Naive thymus-derived CD4-positive, alpha-beta T cell (primary cell): ENCODE measurements at regions not wholly inside any gene's neighbourhood (a gene's known extent, or its start where the extent isn't known, plus 50 kb on each side); places are given as distances from the start of the nearest gene placed in this dataset.

Source experiments
- ATAC-seq: fragments of 150-1000 bp; cut with Tn5 transposase; 2 replicates; pipeline ENCODE4 v1.10.0; 2021; ENCODE audit warnings: mild to moderate bottlenecking, moderate library complexity
- CTCF ChIA-PET: fragments of 350-600 bp; sonication (Branson Sonifier 250); formaldehyde crosslinking; loops from one replicate; lab custom pipeline; 2021; ENCODE audit warnings: antibody characterized with exemption; lab: Charles Lee
- POLR2A ChIA-PET: fragments of 350-600 bp; sonication (Branson Sonifier 250); formaldehyde crosslinking; loops from one replicate; lab custom pipeline; 2021; ENCODE audit warnings: antibody characterized with exemption, inconsistent platforms; lab: Charles Lee
- DNase-seq, 9 donors: peaks; one replicate each; pipeline versions ENCODE4 v3.0.0 to v3.0.0-alpha.2; 2020 to 2022; ENCODE audit warnings: mixed read lengths in 1 of 9
- H3K27ac ChIP-seq: one replicate; pipeline ENCODE4 v1.7.0; 2013; ENCODE audit warnings: mild to moderate bottlenecking, low read depth, low read length, moderate library complexity
- H3K27me3 ChIP-seq, 2 donors: one replicate each; pipeline ENCODE4 v1.7.0; 2013; ENCODE audit warnings: low read length in 2 of 2, mild to moderate bottlenecking in 2 of 2, moderate library complexity in 2 of 2; ENCODE audit not compliant: control insufficient read depth in 2 of 2, insufficient read depth in 2 of 2
- H3K36me3 ChIP-seq, 3 experiments: 1 replicate in 2 of 3; 2 replicates in 1 of 3; pipeline ENCODE4 v1.7.0; 2013; ENCODE audit warnings: low read length in 3 of 3, mild to moderate bottlenecking in 3 of 3, moderate library complexity in 1 of 3; ENCODE audit not compliant: insufficient read depth in 3 of 3, control insufficient read depth in 2 of 3
- H3K4me1 ChIP-seq, 2 donors: one replicate each; pipeline ENCODE4 v1.7.0; 2013; ENCODE audit warnings: low read length in 2 of 2, mild to moderate bottlenecking in 2 of 2, moderate library complexity in 1 of 2; ENCODE audit not compliant: control insufficient read depth in 2 of 2, insufficient read depth in 2 of 2
- H3K4me3 ChIP-seq: 2 replicates; pipeline ENCODE4 v1.7.0; 2013; ENCODE audit warnings: mild to moderate bottlenecking, low read length
- H3K9me3 ChIP-seq, 3 experiments: 1 replicate in 2 of 3; 2 replicates in 1 of 3; pipeline ENCODE4 v1.7.0; 2013; ENCODE audit warnings: low read length in 3 of 3; ENCODE audit not compliant: control insufficient read depth in 2 of 3
- H3K27ac Mint-ChIP-seq, 9 donors: one replicate each; pipeline ENCODE4 v1.8.0; 2020 to 2022; ENCODE audit warnings: mixed read lengths in 9 of 9, mild to moderate bottlenecking in 8 of 9, moderate library complexity in 5 of 9, inconsistent platforms in 2 of 9
- H3K27me3 Mint-ChIP-seq, 5 donors: one replicate each; pipeline ENCODE4 v1.8.0; 2021 to 2022; ENCODE audit warnings: mixed read lengths in 5 of 5, mild to moderate bottlenecking in 1 of 5
- H3K36me3 Mint-ChIP-seq, 5 donors: one replicate each; pipeline ENCODE4 v1.8.0; 2020 to 2022; ENCODE audit warnings: mixed read lengths in 5 of 5, mild to moderate bottlenecking in 3 of 5, inconsistent platforms in 1 of 5
- H3K4me1 Mint-ChIP-seq, 7 donors: one replicate each; pipeline ENCODE4 v1.8.0; 2020 to 2022; ENCODE audit warnings: mixed read lengths in 7 of 7, mild to moderate bottlenecking in 3 of 7, inconsistent platforms in 1 of 7
- H3K4me3 Mint-ChIP-seq, 10 donors: one replicate each; pipeline ENCODE4 v1.8.0; 2020 to 2022; ENCODE audit warnings: mild to moderate bottlenecking in 10 of 10, mixed read lengths in 10 of 10, moderate library complexity in 6 of 10, inconsistent platforms in 2 of 10
- H3K9me3 Mint-ChIP-seq, 11 donors: one replicate each; pipeline ENCODE4 v1.8.0; 2020 to 2022; ENCODE audit warnings: mixed read lengths in 11 of 11, mild to moderate bottlenecking in 4 of 11, inconsistent platforms in 1 of 11, moderate library complexity in 1 of 11
- intact Hi-C, 2 donors: fragments of 100-400 bp; cut with micrococcal nuclease; formaldehyde crosslinking; loops; one replicate each; pipeline ENCODE4 v1.15.1; 2023

DNA sequence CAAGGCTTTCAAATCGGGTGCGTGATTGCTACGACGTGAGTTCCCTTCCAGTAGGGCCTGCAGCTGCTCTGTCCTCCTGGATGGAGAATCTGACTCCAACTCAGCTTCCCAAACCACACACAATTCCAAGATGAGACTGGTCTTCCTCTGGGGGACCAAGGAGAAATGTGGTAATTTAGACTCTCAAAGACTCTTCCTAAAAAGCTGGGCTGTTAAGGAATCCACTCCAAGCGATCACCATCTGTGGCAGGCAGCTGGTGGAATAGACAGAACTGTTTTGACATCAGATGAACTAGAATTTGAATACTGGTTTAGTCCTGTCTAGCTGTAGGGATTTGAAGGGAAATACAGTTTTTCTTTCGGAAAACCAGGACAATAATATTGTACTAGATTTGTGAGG is 130.7 kb upstream of the KLF4 start:
- ChIA-PET CTCF (no interaction called here), POLR2A (no interaction called here)
- Histone ChIP-seq H3K4me3 (no peak overlapping the region), H3K4me1 (no peaks in the 10 kb centered on the region), H3K9me3 (no peaks in the 10 kb centered on the region), H3K27ac (no peak overlapping the region), H3K27me3 (no peaks in the 10 kb centered on the region), H3K36me3 (no peaks in the 10 kb centered on the region)
- H3K27ac Mint-ChIP-seq: no peak overlapping the region
- ATAC-seq (no peak), DNase-seq (no peak)
- H3K27me3 Mint-ChIP-seq: peaks cover 0 to 5% (median 0%) of the 10 kb centered on the region in 5 donors
- no peaks in the 10 kb centered on the region for H3K4me1 Mint-ChIP-seq
- intact Hi-C loops: no loop called here
- H3K9me3 Mint-ChIP-seq: peaks cover 0 to 2% (median 0%) of the 10 kb centered on the region in 11 donors
- H3K36me3 Mint-ChIP-seq: no peaks in the 10 kb centered on the region
- no peak overlapping the region for H3K4me3 Mint-ChIP-seq

DNA sequence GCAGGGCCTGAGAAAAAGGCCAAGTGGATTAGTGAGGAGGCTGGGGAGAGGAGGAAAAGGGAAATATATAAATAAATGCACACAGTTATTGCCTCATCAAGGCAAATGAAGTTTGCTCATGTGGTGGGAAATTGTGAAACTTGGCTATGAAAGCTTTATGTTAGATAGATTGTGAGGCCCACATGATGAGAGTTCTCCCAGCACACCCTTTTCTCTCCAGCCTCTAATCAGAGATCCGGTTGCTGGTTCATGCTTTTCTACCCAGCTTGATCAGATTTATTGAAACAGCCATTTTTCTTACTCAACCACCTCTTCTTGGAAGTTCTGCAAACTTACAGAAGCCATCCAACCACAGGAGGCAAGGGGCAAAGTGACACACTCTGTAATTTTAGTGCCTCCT is 125.8 kb upstream of the KLF4 start:
- peaks cover 0 to 17% (median 0%) of the 10 kb centered on the region in 5 donors for H3K27me3 Mint-ChIP-seq
- no peak overlapping the region for H3K27ac ChIP-seq
- intact Hi-C loops: loop anchor here in 1 of 2 donors (2.0 kb wide), 1 partner anchor 61 kb away; no protein-coding TSS in a partner anchor

DNA sequence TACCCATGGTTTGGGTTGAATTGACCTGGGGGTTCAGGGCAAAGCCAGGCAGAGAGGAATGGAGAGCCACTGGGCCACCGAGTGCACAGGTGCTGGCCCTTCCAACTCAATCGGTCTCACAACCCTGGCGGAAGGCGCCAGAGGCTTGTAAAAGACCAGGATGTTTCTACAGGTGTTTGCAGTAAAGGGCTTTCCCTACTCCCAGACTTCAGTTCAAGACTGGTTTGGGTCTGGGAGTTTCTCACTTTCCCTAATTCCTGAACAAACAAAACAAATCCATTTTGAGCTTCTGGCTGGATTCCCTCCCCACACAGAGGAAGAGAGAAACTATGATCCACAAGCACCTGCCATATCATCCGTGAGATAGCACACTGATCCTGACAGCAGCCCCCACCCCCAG is 125.2 kb upstream of the KLF4 start:
- peaks cover 0 to 17% (median 0%) of the 10 kb centered on the region in 5 donors for H3K27me3 Mint-ChIP-seq
- no peaks in the 10 kb centered on the region for H3K36me3 Mint-ChIP-seq
- Histone ChIP-seq H3K27ac (no peak overlapping the region), H3K27me3 (no peaks in the 10 kb centered on the region), H3K9me3 (no peaks in the 10 kb centered on the region), H3K4me1 (no peaks in the 10 kb centered on the region), H3K36me3 (no peaks in the 10 kb centered on the region), H3K4me3 (no peak overlapping the region)
- ATAC-seq: no peak
- no peak overlapping the region for H3K4me3 Mint-ChIP-seq
- CTCF ChIA-PET: no interaction called here
- H3K4me1 Mint-ChIP-seq: peaks cover 0 to 2% (median 0%) of the 10 kb centered on the region in 7 donors
- peaks cover 0 to 4% (median 0%) of the 10 kb centered on the region in 11 donors for H3K9me3 Mint-ChIP-seq
- no peak for DNase-seq
- intact Hi-C loops: loop anchor here in 1 of 2 donors (2.0 kb wide), 1 partner anchor 60 kb away; no protein-coding TSS in a partner anchor
- no peak overlapping the region for H3K27ac Mint-ChIP-seq
- POLR2A ChIA-PET: no interaction called here

More for the DNA sequence above, 125.8 kb upstream of the KLF4 start:
- peak; percentile 53 for ATAC-seq
- Mint-ChIP-seq H3K36me3 (no peaks in the 10 kb centered on the region), H3K27ac (no peak overlapping the region), H3K4me1 (peaks cover 0 to 2% (median 0%) of the 10 kb centered on the region in 7 donors), H3K4me3 (no peak overlapping the region), H3K9me3 (peaks cover 0 to 4% (median 0%) of the 10 kb centered on the region in 11 donors)
- H3K9me3 ChIP-seq: no peaks in the 10 kb centered on the region
- no peaks in the 10 kb centered on the region for H3K36me3 ChIP-seq
- no peaks in the 10 kb centered on the region for H3K4me1 ChIP-seq
- H3K27me3 ChIP-seq: no peaks in the 10 kb centered on the region
- H3K4me3 ChIP-seq: no peak overlapping the region
- no peak for DNase-seq
- ChIA-PET POLR2A (no interaction called here), CTCF (no interaction called here)

DNA sequence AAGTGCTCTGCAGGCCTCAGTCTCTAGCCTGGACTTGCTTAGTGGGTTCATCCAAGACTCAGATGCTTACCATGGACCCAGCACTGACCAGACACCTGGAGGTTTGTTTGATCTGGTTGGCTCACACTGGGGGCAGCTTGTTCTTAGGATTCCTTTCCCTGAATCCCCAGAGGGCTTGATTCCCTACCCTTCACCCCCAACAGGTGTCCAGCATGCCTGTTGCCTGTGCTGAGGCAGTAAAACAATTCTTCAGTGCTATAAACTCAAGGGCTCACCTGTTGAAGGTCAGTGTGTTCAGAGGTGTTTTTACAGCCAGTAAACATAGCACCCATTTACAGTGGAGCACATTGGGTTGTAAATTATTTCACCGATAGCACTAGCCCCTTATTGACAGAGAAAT is 123.8 kb upstream of the KLF4 start:
- Mint-ChIP-seq H3K4me3 (no peak overlapping the region), H3K27ac (no peak overlapping the region), H3K27me3 (peaks cover 0 to 17% (median 0%) of the 10 kb centered on the region in 5 donors), H3K36me3 (no peaks in the 10 kb centered on the region), H3K4me1 (peaks cover 0 to 2% (median 0%) of the 10 kb centered on the region in 7 donors), H3K9me3 (peaks cover 0 to 4% (median 0%) of the 10 kb centered on the region in 11 donors)
- intact Hi-C loops: no loop called here
- Histone ChIP-seq H3K4me1 (no peaks in the 10 kb centered on the region), H3K9me3 (no peaks in the 10 kb centered on the region), H3K27me3 (no peaks in the 10 kb centered on the region), H3K27ac (no peak overlapping the region), H3K4me3 (no peak overlapping the region), H3K36me3 (no peaks in the 10 kb centered on the region)
- no peak for ATAC-seq
- ChIA-PET CTCF (no interaction called here), POLR2A (no interaction called here)
- no peak for DNase-seq

DNA sequence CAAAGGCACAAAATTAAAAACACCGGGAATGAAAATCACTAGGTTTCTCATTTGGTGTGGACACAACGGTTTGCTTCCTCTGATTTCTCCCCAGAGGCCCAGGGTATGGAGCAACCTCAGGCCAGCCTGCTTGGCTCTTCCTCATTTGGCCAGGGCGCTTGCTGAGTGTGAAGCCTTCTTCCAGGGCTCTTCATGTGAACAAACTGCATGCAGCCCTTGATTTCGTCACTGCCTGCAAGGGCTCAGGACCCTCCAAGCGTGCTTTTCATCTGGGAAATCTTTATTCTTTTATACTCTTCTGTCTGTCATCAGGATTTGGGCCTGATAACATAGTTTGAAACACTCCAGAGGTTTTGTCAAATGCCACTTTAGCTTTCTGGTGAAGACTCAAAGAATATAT is 122.6 kb upstream of the KLF4 start:
- ATAC-seq (peak; percentile 78), DNase-seq (no peak)
- H3K27ac Mint-ChIP-seq: no peak overlapping the region
- peaks cover 0 to 2% (median 0%) of the 10 kb centered on the region in 7 donors for H3K4me1 Mint-ChIP-seq
- no peak overlapping the region for H3K4me3 Mint-ChIP-seq
- Histone ChIP-seq H3K36me3 (no peaks in the 10 kb centered on the region), H3K27me3 (no peaks in the 10 kb centered on the region), H3K4me1 (no peaks in the 10 kb centered on the region), H3K9me3 (no peaks in the 10 kb centered on the region), H3K27ac (no peak overlapping the region), H3K4me3 (no peak overlapping the region)
- H3K27me3 Mint-ChIP-seq: peaks cover 0 to 17% (median 0%) of the 10 kb centered on the region in 5 donors
- H3K36me3 Mint-ChIP-seq: no peaks in the 10 kb centered on the region
- peaks cover 0 to 4% (median 0%) of the 10 kb centered on the region in 11 donors for H3K9me3 Mint-ChIP-seq
- intact Hi-C loops: no loop called here
- CTCF ChIA-PET: no interaction called here
- POLR2A ChIA-PET: no interaction called here

DNA sequence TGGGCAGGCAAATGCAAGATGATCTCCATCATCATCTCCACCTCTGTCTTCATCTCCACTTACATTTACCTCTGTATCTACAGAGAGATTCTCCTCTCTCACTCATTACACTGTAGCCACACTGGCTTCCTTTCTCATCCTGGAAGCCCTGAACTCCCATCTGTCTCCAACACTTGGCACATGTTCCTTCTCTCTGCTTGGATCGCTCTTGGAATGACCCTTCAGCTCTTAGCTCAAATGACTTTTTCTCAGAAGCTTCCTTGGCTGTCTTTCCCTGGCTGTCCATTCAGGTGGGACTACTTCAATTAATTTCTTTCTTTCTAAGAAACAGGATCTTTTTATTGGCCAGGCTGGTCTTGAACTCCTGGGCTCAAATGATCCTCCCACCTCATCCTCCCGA is 120.0 kb upstream of the KLF4 start:
- no peak overlapping the region for H3K27ac Mint-ChIP-seq
- H3K36me3 Mint-ChIP-seq: no peaks in the 10 kb centered on the region
- DNase-seq (no peak), ATAC-seq (no peak)
- peaks cover 0 to 4% (median 0%) of the 10 kb centered on the region in 11 donors for H3K9me3 Mint-ChIP-seq
- peaks cover 0 to 17% (median 0%) of the 10 kb centered on the region in 5 donors for H3K27me3 Mint-ChIP-seq
- H3K4me1 ChIP-seq: no peaks in the 10 kb centered on the region
- peaks cover 0 to 2% (median 0%) of the 10 kb centered on the region in 7 donors for H3K4me1 Mint-ChIP-seq
- H3K4me3 Mint-ChIP-seq: no peak overlapping the region
- no peak overlapping the region for H3K27ac ChIP-seq
- no peak overlapping the region for H3K4me3 ChIP-seq
- intact Hi-C loops: no loop called here
- ChIA-PET POLR2A (no interaction called here), CTCF (no interaction called here)
- no peaks in the 10 kb centered on the region for H3K27me3 ChIP-seq
- H3K36me3 ChIP-seq: no peaks in the 10 kb centered on the region
- no peaks in the 10 kb centered on the region for H3K9me3 ChIP-seq

DNA sequence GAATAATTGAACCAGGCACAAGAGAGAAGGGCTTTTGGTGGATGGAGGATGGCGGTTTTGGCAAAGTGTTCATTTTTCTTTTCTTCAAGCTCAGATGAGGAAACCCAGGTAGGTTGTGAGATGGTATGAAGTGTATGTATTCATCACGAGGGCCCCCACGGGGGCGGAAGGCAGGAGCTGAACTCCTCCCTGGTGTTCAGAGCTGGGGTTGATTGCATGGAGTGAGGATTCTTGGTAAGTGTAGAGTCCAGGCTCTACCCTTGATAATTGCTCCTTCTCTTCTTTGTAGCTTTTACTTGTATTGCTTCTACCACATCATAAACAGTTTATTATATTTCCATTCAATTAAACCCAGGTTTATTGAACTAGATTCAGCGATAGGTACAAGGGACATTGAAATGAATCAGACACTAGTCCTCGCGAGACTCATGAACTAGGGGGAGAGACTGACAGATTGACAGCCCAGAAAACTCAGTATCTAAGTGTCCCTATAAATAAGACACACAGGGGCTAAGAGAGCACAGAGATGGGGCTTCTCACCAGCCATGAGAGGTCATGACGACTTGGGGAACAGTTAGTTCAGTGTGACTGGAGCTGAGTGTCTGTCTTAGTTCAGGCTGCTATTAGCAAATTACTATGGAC is 116.7 kb upstream of the KLF4 start:
- H3K4me3 Mint-ChIP-seq: no peak overlapping the region
- H3K27ac Mint-ChIP-seq: no peak overlapping the region
- H3K36me3 ChIP-seq: no peaks in the 10 kb centered on the region
- H3K36me3 Mint-ChIP-seq: no peaks in the 10 kb centered on the region
- ChIA-PET CTCF (no interaction called here), POLR2A (no interaction called here)
- no peak overlapping the region for H3K27ac ChIP-seq
- H3K4me1 Mint-ChIP-seq: peaks cover 0 to 3% (median 0%) of the 10 kb centered on the region in 7 donors
- H3K9me3 ChIP-seq: no peaks in the 10 kb centered on the region
- no peak for ATAC-seq
- intact Hi-C loops: no loop called here
- H3K4me1 ChIP-seq: no peaks in the 10 kb centered on the region
- H3K27me3 Mint-ChIP-seq: peaks cover 0 to 3% (median 0%) of the 10 kb centered on the region in 5 donors
- no peak overlapping the region for H3K4me3 ChIP-seq
- H3K27me3 ChIP-seq: no peaks in the 10 kb centered on the region
- peaks cover 0 to 2% (median 0%) of the 10 kb centered on the region in 11 donors for H3K9me3 Mint-ChIP-seq
- no peak for DNase-seq
